ENCODE measurements at regions not wholly inside any gene's neighbourhood (a gene's known extent, or its start where the extent isn't known, plus 50 kb on each side); places are given as distances from the start of the nearest gene placed in this dataset.

DNA sequence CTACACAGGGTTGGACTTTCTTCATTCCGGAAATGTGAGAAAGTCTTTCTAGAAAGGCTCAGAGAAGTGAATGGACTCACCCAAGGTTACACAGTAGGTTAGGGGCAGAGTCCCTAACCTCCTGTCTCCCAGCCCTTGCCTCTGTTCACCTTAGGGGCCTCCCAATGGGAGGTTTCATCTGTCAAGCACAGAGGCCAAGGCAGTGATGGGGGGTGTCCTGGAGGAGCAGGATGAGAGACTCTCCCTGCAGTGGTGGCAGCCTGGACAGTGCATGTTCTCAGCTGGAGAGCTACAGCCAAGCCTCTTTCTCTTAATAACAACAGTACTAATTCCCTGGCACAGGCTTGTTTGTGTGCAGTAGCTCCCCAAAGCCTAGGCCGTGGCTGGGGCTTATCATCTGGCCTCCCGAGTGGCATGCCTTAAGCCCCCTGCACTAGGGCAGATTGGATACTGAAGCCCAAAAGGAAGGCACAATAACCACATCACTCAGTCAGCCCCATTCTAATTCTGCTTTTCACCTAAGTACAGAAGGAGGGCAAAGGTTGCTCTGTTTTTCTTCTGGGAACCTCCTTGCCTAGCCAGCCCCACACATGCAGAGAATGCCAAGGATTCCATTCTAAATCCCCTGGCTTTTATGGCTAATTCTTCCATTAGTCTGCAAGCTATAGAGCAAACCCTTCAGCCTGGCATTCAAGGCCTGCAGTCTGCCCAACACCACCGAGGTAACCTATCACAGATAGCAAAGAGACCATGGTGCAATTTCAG lies 50.2 kb upstream of the XPA start:
- no peak for DNase-seq (ENCODE audit: low read depth in 2 of 2, low spot score in 1 of 2)

GRCh38 chr9:97748525-97748924 lies 51.4 kb upstream of the XPA start:
- DNase-seq (ENCODE audit: low read depth in 2 of 2, low spot score in 1 of 2), result no peak

DNA sequence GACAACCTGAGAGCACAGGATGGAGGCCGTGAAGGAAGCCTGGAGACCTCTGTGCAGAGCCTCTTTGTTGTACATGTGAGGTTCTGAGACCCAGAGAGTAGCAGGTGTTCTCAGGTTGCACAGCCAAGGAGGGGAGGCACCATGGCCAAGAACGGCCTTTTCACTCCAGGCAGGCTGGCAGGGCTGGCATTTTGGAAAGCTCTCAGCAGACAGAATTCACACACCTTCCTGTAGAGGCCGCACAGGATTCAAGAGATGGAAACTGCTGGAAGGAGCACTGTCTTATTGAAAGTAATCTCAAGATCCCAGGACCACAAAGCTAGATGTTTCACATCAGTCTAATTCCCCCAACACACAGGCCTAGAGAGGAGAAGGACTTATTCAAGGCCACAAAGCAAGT lies 52.8 kb upstream of the XPA start:
- no peak for DNase-seq (ENCODE audit: low read depth in 2 of 2, low spot score in 1 of 2)

GRCh38 chr9:97751531-97751930 lies 54.4 kb upstream of the XPA start:
- DNase-seq (ENCODE audit: low read depth in 2 of 2, low spot score in 1 of 2), result no peak

- DNase-seq (ENCODE audit: low read depth in 2 of 2, low spot score in 1 of 2), result no peak
These were observed 55.1 kb upstream of the XPA start for GRCh38 chr9:97752274-97752673.

GRCh38 chr9:97753364-97753763 lies 56.2 kb upstream of the XPA start:
- DNase-seq (ENCODE audit: low read depth in 2 of 2, low spot score in 1 of 2), result no peak

DNA sequence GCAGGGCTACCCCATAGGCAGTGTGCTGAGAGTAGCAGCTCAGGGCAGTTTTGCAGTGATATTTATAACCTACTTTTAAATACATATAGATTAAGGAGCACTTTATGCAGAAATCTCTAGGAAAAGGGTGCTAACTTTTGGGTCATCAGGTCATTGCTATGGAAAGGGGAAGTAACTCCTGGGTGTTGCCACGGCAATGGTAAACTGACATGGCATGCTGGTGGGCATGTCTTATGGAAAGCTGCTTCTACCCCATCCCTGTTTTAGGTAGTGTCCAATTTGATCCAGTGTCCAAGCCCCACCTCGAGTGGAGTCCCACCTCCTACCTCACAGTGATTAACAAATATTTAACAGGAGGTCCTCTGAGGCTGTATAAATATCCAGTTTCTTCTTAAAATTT lies 56.8 kb upstream of the XPA start:
- DNase-seq (ENCODE audit: low read depth in 2 of 2, low spot score in 1 of 2), result no peak

DNA sequence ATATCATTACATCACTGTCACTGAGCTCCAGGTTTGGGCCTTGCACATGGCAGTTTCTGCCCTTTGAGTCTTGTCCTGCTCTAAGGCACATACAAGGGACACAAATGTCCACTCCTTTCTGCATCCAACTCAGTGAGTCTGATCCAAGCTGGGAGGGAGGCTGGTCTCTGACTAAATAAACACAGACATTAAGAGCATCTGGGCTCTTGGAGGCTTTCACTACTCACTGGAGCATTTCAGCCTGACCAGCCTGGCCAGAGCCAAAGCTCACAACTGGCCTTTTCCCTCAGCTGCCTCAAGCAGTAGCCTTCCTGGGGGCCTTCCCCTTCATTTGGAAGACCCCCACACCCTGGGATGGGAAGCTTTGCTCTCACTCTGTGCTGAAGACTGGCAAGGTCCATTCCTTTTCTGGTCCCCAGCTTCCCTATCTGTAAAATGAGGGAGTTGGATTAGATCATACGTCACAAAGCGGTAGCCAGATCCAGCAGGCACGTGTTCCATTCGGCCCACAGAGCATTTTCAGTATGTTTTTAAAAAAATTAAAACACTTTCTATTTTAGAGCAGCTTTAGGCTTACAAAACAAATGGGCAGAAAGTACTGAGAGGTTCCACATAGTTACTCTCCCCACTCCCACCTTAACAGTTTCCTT lies 58.6 kb upstream of the XPA start:
- DNase-seq (ENCODE audit: low read depth in 2 of 2, low spot score in 1 of 2), result no peak

GRCh38 chr9:97756991-97757390 lies 59.9 kb upstream of the XPA start:
- no peak for DNase-seq (ENCODE audit: low read depth in 2 of 2, low spot score in 1 of 2)

GRCh38 chr9:97758334-97758916 lies 61.3 kb upstream of the XPA start:
- DNase-seq (ENCODE audit: low read depth in 2 of 2, low spot score in 1 of 2), result no peak

GRCh38 chr9:97759581-97760288 lies 62.6 kb upstream of the XPA start:
- no peak for DNase-seq (ENCODE audit: low read depth in 2 of 2, low spot score in 1 of 2)

DNA sequence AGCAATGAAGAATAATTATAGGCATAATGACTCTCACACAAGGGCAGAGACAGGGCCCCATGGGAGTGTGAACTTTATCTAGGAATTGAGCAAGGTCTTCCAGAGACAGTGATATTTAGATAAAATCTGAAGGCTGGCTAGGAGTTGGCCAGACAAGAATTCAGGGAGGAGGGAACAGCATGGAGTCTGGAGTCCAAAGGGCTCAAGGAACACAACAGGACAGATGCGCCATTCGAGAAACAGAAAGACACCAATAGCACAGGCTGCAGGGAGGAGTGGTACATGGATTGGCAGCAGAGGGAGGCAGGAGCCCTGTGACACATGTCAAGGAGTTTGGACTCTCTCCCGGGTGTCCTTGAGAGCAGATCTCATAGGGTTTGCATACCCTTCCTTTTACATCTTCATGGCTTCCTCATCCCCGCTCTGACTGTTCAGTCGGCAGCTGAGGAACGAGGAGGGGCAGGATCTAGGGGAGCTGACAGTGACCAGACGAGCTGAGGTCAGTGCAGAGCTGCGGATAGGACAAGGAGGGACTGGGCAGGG lies 64.0 kb upstream of the XPA start:
- DNase-seq (ENCODE audit: low read depth in 2 of 2, low spot score in 1 of 2), result no peak

DNA sequence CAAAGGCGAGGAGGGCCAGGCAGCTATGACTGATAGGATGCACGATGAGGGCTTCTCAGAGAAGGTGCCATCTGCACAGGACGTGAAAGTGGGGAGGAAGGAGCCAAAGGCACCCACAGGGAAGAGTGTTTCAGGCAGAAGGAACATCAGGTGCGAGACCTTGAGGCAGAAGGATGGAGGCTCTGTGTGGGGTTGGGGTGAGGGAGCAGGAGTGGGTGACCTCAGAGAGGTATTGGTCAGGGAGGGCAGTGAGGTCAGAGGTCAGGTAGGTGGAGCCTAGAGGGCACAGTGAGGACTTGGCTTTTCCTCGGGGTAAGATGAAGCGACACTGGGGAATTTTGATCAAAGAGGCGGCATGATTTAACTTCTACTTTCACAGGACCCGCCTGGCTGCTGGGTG lies 64.7 kb upstream of the XPA start:
- no peak for DNase-seq (ENCODE audit: low read depth in 2 of 2, low spot score in 1 of 2)

- no peak for DNase-seq (ENCODE audit: low read depth in 2 of 2, low spot score in 1 of 2)
These were observed 66.7 kb upstream of the XPA start for GRCh38 chr9:97763874-97764273.

DNA sequence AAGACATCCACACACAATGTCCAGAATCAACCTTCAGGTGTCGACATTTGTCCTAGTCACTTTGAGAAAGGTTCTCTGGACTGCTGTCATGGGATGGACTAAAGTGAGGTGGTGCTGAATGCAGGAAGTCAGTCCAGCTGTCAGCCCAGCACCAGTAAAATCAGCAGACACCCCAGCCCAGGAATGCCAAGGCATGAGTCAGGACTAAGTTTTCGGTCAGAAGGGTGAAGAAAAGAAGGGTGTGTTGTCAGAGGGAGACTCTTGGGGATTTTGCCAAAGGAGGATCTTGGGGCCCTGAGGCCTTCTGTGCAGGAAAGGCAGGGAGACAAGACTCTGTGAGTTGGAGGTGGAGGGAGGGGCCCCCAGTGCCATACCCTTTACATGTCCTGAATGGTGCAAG lies 69.0 kb upstream of the XPA start:
- no peak for DNase-seq (ENCODE audit: low read depth in 2 of 2, low spot score in 1 of 2)

- no peak for DNase-seq (ENCODE audit: low read depth in 2 of 2, low spot score in 1 of 2)
These were observed 69.5 kb upstream of the XPA start for GRCh38 chr9:97766610-97767009.

GRCh38 chr9:97767891-97768290 lies 70.8 kb upstream of the XPA start:
- no peak for DNase-seq (ENCODE audit: low read depth in 2 of 2, low spot score in 1 of 2)

GRCh38 chr9:97768746-97769145 lies 71.6 kb upstream of the XPA start:
- no peak for DNase-seq (ENCODE audit: low read depth in 2 of 2, low spot score in 1 of 2)

DNA sequence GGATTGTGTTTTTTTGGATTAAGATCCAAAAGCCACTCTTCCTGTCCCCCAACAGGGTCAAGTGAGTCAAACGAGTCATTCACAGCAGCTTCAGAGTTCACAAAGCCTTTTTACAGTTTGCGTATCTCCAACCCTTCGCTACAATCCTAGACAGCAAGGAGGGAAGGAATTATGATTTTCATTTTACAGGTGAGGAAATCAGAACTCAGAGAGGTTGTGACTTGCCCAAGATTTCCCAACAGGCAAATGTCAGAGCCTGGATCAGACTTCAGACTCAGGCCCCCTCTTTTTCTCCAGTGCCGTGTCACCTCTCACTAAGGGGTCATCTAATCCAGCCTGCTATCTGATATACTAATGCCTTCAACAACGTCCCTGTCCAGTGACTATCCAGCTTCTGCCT lies 72.1 kb upstream of the XPA start:
- DNase-seq (ENCODE audit: low read depth in 2 of 2, low spot score in 1 of 2), result no peak

DNA sequence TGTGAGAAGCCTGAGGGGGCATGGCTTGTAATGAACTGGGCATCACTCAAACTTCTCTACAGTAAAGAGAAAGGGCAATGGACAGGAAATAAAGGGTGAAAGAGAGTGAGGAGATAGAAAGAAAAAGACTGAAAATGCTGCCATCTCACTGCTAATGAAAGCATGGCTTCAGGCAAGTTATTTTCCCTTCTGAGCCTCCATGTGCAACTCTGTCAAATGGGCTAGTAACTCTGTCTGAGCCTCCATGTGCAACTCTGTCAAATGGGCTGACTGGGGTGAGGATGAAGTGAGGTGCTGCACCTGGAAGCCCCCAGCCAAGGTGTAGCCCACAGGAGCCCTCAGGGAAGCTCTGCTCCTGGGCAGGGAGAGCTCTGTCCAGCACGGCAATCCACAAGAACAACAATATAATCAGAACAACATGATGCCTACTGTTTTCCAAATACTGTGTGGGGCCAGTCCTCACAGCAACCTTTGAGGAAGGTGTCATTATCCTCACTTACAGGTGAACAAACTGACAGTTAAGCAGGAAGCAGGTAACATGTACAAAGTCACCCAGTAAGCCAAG lies 73.8 kb upstream of the XPA start:
- no peak for DNase-seq (ENCODE audit: low read depth in 2 of 2, low spot score in 1 of 2)

DNA sequence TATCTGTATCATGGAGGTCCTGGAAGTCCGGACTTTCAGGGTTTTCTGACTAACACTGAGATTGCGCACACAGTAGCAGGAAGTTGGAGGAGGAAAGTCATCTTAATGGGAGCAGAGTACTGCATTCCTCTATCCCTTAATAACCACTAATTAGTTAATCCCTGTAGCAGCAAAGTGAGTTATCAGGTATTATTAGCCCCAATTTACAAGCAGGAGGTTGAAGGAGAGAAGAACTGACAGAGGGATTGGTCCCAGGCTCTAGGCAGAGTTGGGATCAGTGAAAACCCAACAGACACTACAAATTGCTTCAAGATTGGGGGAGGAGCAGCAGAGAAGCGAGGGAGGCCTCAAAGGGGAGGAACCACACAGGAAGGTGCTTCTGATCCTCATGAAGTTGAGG lies 74.5 kb upstream of the XPA start:
- DNase-seq (ENCODE audit: low read depth in 2 of 2, low spot score in 1 of 2), result no peak
